ENCODE measurements at regions not wholly inside any gene's neighbourhood (a gene's known extent, or its start where the extent isn't known, plus 50 kb on each side); places are given as distances from the start of the nearest gene placed in this dataset.

GRCh38 chr11:96658436-96658835, 268.6 kb downstream of the JRKL start:
- Histone ChIP-seq H3K36me3 (ENCODE audit: control insufficient read depth, insufficient read depth, low read length) (no peaks in the 10 kb centered on the region), H3K27me3 (ENCODE audit: control insufficient read depth, insufficient read depth, low read length) (no peaks in the 10 kb centered on the region), H3K4me3 (ENCODE audit: low read depth, low read length) (no peak overlapping the region)
- DNase-seq (ENCODE audit: low read depth), result no peak
- TF ChIP-seq CTCF (IDR thresholded peaks at IDR 0.05; ENCODE audit: insufficient read depth, low read length, poor library complexity, severe bottlenecking), result no peak

DNA sequence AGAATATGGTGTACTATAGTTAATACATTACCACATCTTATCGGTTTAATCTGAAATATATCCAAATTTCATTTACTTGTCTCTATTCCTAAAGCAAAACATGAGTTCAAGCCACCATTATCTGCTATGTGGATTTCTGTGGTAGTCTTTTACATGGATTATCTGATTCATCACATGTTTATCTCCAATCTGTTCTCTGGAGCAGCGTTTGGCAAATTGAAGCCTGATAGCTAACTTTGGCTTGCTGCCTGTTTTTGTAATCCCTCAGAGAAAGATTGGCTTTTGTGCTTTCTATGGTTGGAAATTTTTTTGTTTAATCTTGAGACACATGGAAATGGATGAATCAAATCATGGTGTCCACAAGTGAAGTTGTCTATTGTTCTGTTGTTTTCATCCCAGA, 274.3 kb downstream of the JRKL start:
- Histone ChIP-seq H3K4me3 (ENCODE audit: low read depth, low read length) (no peak overlapping the region), H3K36me3 (ENCODE audit: control insufficient read depth, insufficient read depth, low read length) (no peaks in the 10 kb centered on the region), H3K27me3 (ENCODE audit: control insufficient read depth, insufficient read depth, low read length) (no peaks in the 10 kb centered on the region)
- DNase-seq (ENCODE audit: low read depth), result no peak
- no peak for TF ChIP-seq CTCF (IDR thresholded peaks at IDR 0.05; ENCODE audit: insufficient read depth, low read length, poor library complexity, severe bottlenecking)

- Histone ChIP-seq H3K27me3 (ENCODE audit: control insufficient read depth, insufficient read depth, low read length) (no peaks in the 10 kb centered on the region), H3K36me3 (ENCODE audit: control insufficient read depth, insufficient read depth, low read length) (no peaks in the 10 kb centered on the region), H3K4me3 (ENCODE audit: low read depth, low read length) (no peak overlapping the region)
- no peak for TF ChIP-seq CTCF (IDR thresholded peaks at IDR 0.05; ENCODE audit: insufficient read depth, low read length, poor library complexity, severe bottlenecking)
- DNase-seq (ENCODE audit: low read depth), result no peak
Observed at GRCh38 chr11:96680211-96681018, 290.6 kb downstream of the JRKL start.

DNA sequence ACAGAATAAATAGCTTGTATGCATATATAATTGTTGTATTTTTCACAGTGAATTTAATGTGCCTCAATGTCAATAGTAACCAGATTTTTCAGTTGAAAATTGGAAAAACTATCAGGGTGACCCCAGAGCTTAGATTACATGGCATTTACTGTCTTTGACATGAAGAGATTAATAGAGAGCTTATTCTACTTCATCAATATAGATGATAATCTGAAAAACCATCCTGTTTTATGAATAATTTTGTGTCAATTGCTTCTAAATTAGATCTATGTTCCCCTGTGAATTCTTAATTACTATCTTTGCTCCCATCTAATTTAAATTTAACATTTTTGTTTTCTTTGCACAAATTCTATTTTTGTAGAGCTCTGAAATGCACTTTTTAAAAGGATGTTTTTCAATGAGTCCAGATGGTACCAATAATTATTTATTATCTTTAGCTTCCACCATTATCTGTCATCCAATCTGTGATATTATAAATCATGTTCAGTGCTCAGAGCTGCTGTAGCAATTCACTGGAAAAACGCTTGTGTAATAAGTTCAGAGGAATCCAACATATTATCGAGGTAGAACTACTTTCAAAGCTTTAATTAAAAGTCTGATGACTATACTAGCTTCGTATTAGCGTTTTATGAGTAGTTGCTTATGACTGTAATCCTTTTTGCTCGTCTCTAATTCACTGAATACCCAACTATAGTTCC, 291.4 kb downstream of the JRKL start:
- DNase-seq (ENCODE audit: low read depth), result no peak
- Histone ChIP-seq H3K36me3 (ENCODE audit: control insufficient read depth, insufficient read depth, low read length) (no peaks in the 10 kb centered on the region), H3K4me3 (ENCODE audit: low read depth, low read length) (no peak overlapping the region), H3K27me3 (ENCODE audit: control insufficient read depth, insufficient read depth, low read length) (no peaks in the 10 kb centered on the region)
- TF ChIP-seq CTCF (IDR thresholded peaks at IDR 0.05; ENCODE audit: insufficient read depth, low read length, poor library complexity, severe bottlenecking), result no peak

GRCh38 chr11:96694338-96694737, 304.5 kb downstream of the JRKL start:
- no peak for DNase-seq (ENCODE audit: low read depth)
- no peaks in the 10 kb centered on the region for H3K27me3 ChIP-seq (ENCODE audit: control insufficient read depth, insufficient read depth, low read length)
- H3K4me3 ChIP-seq (ENCODE audit: low read depth, low read length), result no peak overlapping the region
- TF ChIP-seq CTCF (IDR thresholded peaks at IDR 0.05; ENCODE audit: insufficient read depth, low read length, poor library complexity, severe bottlenecking), result no peak
- H3K36me3 ChIP-seq (ENCODE audit: control insufficient read depth, insufficient read depth, low read length), result no peaks in the 10 kb centered on the region
